ENCODE measurements at regions not wholly inside any gene's neighbourhood (a gene's known extent, or its start where the extent isn't known, plus 50 kb on each side); places are given as distances from the start of the nearest gene placed in this dataset.

GRCh38 chr15:46709460-46710083, 1007.7 kb upstream of the SEMA6D start:
- TF ChIP-seq CTCF (IDR thresholded peaks at IDR 0.05 in 2 of 3, conservative IDR thresholded peaks at IDR 0.05 in 1 of 3; ENCODE audit: borderline replicate concordance in 1 of 3, insufficient read depth in 1 of 3, low read depth in 2 of 3, low read length in 2 of 3) (no peak), POLR2A (IDR thresholded peaks at IDR 0.05; ENCODE audit: borderline replicate concordance, extremely low read depth, insufficient read depth, insufficient read length) (no peak)
- TF ChIP-seq, protein P1, sequence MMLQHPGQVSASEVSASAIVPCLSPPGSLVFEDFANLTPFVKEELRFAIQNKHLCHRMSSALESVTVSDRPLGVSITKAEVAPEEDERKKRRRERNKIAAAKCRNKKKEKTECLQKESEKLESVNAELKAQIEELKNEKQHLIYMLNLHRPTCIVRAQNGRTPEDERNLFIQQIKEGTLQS (IDR thresholded peaks at IDR 0.05), result no peak

Measured in HCT116 (cell line).